Mucosa of gallbladder (tissue), 1 donor: ENCODE measurements at regions not wholly inside any gene's neighbourhood (a gene's known extent, or its start where the extent isn't known, plus 50 kb on each side); places are given as distances from the start of the nearest gene placed in this dataset.
A peak's percentile ranks its signal among the peaks of the same experiment; 100 is the strongest.
"Not testable (repeated sequence)": the region's sequence is repeated elsewhere in the genome, so short reads cannot be mapped to it uniquely, and the experiment has no call there.

Experiments
- DNase-seq: peaks from one replicate; pipeline ENCODE4 v3.0.0-alpha.2; 2020; ENCODE audit warnings: low spot score
- donor health status: DM: no; HTN: no; CAD: no.

DNA sequence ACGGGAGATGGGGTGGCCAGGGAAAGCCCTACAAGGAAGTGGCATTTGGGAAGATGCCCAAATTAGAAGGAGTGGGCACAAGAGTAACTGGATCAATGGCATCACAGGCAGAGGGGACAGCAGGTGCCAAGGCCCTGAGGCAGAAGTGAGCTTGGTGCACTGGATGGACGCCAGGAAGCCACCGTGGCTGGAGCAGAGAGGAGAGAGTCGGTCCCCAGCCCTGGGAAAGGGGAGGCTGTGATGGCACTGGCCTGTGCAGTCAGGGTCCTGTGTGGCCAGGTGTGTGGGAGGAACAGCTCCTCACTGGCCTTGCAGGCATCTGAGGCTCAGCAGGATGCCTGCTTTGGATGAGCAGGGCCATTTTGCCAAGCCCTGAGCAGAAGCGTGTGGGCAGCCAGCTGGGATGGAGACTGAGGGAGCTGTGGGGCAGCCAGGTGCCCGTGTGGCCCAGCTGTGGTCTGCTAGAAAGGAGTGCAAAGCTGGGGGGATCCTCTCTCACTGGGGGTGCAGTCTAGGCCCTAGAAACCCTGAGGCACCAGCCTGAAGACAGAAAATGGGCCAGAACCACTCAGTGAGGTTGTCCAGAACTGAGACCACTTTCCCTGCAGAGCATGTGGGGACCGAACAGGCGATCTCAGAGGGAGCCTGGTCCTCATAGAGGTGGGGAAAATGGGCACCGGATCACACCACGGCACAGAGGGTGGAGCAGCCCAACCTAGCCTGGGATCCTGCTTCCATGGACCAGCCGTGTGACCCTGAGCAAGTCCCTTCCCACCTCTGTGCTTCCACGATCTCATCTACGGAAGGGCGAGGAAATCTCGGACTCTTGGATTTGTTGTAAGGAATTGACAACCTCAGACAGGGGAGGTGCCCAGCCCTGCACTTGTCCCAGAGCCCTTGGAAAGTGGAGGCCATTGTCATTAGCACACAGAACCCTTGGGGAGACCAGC lies 78.6 kb upstream of the RTL6 start:
- no peak for DNase-seq

- no peak for DNase-seq
These were observed 77.6 kb upstream of the RTL6 start for GRCh38 chr22:44575381-44576268.

GRCh38 chr22:44574640-44575380 lies 76.8 kb upstream of the RTL6 start:
- no peak for DNase-seq

GRCh38 chr22:44574057-44574639 lies 76.1 kb upstream of the RTL6 start:
- DNase-seq, result peak; percentile 43

GRCh38 chr22:44573451-44573850 lies 75.4 kb upstream of the RTL6 start:
- DNase-seq, result no peak

- DNase-seq, result no peak
These were observed 74.6 kb upstream of the RTL6 start for GRCh38 chr22:44572414-44573207.

GRCh38 chr22:44571566-44572413 lies 73.8 kb upstream of the RTL6 start:
- DNase-seq, result no peak

- no peak for DNase-seq
These were observed 72.7 kb upstream of the RTL6 start for GRCh38 chr22:44570476-44571445.

DNA sequence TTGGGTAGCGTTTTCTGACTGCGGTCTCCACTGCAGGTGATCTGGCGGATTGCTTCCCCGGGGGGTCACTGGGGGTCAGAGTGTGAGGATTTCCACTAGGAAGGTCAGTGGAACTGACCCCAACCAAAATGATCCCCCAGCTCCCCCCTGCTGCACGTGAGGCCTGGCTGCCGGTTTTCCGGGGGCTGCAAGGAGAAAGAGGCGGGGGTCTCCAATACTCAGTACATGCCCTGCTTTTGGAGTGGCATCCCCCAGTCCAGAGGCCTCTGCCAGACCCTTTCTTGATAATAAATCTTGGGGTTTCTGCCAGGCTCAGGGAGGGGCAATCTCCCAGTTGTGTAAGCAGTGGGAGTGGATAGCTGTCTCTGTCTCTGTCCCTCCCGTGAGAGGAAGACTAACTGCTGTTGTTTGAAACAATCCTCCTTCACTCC lies 71.5 kb upstream of the RTL6 start:
- DNase-seq, result no peak

DNA sequence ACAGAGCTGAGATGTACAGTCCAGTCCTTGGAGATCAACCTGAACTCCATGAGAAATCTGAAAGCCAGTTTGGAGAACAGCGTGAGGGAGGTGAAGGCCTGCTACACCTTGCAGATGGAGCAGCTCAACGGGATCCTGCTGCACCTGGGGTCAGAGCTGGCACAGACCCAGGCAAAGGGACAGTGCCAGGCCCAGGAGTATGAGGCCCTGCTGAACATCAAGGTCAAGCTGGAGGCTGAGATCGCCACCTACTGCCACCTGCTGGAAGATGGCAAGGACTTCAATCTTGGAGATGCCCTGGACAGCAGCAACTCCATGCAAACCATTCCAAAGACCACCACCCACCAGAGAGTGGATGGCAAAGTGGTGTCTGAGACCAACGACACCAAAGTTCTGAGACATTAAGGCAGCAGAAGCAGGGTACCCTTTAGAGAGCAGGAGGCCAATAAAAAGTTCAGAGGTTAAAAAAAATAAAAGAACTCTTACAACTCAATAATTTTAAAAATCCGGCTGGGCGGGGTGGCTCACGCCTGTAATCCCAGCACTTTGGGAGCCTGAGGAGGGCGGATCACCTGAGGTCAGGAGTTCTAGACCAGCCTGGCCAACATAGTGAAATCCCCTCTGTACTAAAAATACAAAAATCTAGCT lies 69.9 kb upstream of the RTL6 start:
- DNase-seq, result peak; percentile 51

GRCh38 chr22:44567378-44567841 lies 69.4 kb upstream of the RTL6 start:
- not testable (repeated sequence) for DNase-seq

- DNase-seq, result no peak
These were observed 68.9 kb upstream of the RTL6 start for GRCh38 chr22:44566911-44567310.

DNA sequence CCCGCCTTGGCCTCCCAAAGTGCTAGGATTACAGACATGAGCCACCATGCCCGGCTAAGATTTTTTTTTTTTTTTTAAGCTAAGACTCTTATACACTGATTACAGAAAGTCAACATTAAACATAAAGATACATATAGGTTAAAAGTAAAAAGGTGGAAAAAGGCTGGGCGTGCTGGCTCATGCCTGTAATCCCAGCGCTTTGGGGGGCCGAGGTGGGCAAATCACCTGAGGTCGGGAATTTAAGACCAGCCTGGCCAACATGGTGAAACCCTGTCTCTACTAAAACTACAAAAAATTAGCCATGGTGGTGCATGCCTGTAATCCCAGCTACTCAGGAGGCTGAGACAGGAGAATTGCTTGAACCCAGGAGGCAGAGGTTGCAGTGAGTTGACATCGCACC lies 64.6 kb upstream of the RTL6 start:
- not testable (repeated sequence) for DNase-seq

DNA sequence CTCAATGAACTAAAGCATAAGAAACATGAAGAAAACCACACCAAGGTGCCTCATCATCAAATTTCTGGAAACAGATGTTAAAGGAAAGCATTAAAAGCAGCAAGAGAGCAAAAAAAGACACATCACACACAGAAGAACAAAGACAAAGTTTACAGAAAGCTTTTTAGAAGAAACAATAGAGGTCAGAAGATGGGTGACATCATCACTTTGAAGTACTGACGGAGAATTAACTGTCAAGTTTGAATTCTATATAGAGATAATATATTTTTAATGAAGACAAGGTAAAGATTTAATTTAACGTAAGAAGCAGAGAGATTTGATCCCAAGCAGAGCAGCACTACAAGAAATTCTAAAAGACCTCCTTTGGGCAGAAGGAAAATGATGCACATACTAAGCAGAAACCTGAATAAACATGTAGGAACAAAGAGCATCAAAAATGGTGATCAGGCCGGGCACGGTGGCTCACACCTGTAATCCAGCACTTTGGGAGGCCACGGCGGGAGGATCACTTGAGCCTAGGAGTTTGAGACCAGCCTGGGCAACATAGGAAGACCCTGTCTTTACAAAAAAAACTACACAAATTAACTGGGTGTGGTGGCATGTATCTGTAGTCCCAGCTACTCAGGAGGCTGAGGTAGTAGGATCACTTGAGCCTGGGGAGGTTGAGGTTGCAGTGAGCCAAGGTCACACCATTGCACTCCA lies 63.3 kb upstream of the RTL6 start:
- DNase-seq, result no peak

DNA sequence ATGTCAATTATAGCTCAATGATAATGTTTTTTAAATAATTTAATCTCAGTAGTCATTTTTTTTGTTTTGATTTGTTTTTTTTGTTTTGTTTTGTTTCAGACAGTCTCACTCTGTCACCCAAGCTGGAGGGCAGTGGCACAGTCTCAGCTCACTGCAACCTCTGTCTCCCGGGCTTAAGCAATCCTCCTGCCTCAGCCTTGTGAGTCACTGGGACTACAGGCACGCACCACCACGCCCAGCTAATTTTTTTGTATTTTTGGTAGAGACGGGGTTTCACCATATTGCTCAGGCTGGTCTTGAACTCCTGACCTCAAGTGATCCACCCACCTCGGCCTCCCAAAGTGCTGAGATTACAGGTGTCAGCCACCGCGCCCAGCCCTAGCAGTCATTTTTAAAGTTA lies 60.6 kb upstream of the RTL6 start:
- DNase-seq, result not testable (repeated sequence)

DNA sequence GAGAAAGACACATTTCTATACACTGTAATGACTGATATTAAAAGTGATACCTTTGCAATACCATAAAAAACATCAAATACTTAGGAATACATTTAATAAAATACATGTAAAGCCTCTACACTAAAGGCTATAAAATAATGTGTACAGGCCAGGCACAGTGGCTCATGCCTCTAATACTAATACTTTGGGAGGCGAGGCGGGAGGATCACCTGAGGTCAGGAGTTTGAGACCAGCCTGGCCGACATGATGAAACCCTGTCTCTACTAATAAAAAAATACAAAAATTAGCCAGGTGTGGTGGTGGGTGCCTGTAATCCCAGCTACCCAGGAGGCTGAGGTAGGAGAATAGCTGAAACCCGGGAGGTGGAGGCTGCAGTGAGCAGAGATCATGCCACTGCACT lies 59.8 kb upstream of the RTL6 start:
- not testable (repeated sequence) for DNase-seq

DNA sequence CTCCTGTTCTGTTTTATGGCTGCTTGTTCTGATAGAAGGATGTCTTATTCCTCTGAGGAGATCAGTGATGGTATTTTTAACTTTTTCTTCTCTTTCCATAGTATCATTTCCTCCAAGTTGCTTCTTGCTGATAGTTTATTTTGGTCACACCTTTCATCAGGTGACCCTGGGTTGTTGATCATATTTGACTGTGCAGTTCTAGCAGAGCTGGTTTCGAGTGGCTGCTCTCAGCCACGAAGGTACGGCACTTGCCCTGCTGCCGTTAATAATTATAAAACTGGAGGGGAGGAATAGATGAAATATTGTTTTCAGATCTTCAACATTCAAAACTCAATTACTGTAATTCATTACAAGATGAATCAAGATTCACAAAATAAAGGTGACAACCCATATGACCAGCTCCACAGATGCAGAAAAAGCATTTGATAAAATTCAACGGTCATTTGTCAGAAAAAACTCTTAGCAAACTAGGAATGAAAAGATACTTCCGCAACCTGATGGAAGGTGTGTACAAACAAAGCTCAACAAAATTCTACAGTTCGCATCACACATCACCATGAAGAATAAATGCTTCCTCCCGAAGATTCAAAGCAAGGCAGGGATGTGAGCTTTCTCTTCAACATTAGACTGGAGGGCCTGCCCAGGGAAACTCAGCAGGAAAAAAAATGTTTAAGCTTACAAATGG lies 59.2 kb upstream of the RTL6 start:
- DNase-seq, result no peak
